Panc1 (cell line): ENCODE measurements at regions not wholly inside any gene's neighbourhood (a gene's known extent, or its start where the extent isn't known, plus 50 kb on each side); places are given as distances from the start of the nearest gene placed in this dataset.

Source experiments
- TF ChIP-seq, protein P1 (sequence below): fragments of 450-650 bp; IDR thresholded peaks from 2 replicates; pipeline ENCODE4 v1.5.1; 2017; ENCODE audit warnings: mild to moderate bottlenecking
- TF ChIP-seq, protein P2 (sequence below), 2 experiments: IDR thresholded peaks; 2 replicates each; pipeline ENCODE4 v1.6.1; 2011 to 2012; ENCODE audit warnings: low read depth in 2 of 2, control low read depth in 1 of 2, low read length in 1 of 2, mild to moderate bottlenecking in 1 of 2, moderate library complexity in 1 of 2; ENCODE audit not compliant: insufficient read depth in 1 of 2

DNA sequence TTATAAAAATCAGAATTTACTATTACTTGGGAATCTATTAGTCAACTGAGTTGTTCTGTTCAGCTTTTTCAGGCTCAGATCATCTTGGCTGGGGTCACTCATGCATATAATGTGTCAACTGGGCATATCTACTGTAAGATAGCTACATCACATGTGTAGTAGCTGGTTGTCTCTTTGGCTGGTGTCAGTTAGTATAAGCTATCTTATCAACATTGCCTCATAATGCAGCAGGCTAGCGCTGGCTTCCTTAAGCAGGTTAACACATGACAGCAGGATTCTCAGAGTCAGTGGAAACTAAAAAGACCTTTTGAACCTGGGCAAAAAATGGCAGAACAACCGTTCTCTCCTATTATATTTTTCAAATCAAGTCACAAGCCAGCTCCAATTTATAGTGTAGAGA lies 378.3 kb upstream of the PCDH10 start:
- TF ChIP-seq, protein P1, sequence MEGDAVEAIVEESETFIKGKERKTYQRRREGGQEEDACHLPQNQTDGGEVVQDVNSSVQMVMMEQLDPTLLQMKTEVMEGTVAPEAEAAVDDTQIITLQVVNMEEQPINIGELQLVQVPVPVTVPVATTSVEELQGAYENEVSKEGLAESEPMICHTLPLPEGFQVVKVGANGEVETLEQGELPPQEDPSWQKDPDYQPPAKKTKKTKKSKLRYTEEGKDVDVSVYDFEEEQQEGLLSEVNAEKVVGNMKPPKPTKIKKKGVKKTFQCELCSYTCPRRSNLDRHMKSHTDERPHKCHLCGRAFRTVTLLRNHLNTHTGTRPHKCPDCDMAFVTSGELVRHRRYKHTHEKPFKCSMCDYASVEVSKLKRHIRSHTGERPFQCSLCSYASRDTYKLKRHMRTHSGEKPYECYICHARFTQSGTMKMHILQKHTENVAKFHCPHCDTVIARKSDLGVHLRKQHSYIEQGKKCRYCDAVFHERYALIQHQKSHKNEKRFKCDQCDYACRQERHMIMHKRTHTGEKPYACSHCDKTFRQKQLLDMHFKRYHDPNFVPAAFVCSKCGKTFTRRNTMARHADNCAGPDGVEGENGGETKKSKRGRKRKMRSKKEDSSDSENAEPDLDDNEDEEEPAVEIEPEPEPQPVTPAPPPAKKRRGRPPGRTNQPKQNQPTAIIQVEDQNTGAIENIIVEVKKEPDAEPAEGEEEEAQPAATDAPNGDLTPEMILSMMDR: no peak
- TF ChIP-seq, protein P2, sequence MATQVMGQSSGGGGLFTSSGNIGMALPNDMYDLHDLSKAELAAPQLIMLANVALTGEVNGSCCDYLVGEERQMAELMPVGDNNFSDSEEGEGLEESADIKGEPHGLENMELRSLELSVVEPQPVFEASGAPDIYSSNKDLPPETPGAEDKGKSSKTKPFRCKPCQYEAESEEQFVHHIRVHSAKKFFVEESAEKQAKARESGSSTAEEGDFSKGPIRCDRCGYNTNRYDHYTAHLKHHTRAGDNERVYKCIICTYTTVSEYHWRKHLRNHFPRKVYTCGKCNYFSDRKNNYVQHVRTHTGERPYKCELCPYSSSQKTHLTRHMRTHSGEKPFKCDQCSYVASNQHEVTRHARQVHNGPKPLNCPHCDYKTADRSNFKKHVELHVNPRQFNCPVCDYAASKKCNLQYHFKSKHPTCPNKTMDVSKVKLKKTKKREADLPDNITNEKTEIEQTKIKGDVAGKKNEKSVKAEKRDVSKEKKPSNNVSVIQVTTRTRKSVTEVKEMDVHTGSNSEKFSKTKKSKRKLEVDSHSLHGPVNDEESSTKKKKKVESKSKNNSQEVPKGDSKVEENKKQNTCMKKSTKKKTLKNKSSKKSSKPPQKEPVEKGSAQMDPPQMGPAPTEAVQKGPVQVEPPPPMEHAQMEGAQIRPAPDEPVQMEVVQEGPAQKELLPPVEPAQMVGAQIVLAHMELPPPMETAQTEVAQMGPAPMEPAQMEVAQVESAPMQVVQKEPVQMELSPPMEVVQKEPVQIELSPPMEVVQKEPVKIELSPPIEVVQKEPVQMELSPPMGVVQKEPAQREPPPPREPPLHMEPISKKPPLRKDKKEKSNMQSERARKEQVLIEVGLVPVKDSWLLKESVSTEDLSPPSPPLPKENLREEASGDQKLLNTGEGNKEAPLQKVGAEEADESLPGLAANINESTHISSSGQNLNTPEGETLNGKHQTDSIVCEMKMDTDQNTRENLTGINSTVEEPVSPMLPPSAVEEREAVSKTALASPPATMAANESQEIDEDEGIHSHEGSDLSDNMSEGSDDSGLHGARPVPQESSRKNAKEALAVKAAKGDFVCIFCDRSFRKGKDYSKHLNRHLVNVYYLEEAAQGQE (IDR thresholded peaks at IDR 0.05; ENCODE audit: insufficient read depth in 1 of 2, low read depth in 2 of 2, low read length in 1 of 2): no peak
